Upper lobe of left lung (tissue), 6 donors: ENCODE measurements at regions not wholly inside any gene's neighbourhood (a gene's known extent, or its start where the extent isn't known, plus 50 kb on each side); places are given as distances from the start of the nearest gene placed in this dataset.

ENCODE experiments used
- ATAC-seq, 2 donors: fragments of 200-7000 bp; cut with Tn5 transposase; one replicate each; pipeline ENCODE4 v1.9.1; 2022; ENCODE audit warnings: mild to moderate bottlenecking in 2 of 2, moderate library complexity in 2 of 2; ENCODE audit not compliant: low FRiP score in 2 of 2
- DNase-seq, 2 donors: peaks; one replicate each; pipeline ENCODE4 v3.0.0-alpha.2; 2019 to 2020
- H3K27ac ChIP-seq, 4 donors: fragments of 200-600 bp; sonication (generic); one replicate each; pipeline ENCODE4 v1.5.1; 2016 to 2019
- H3K27me3 ChIP-seq, 4 donors: fragments of 200-600 bp; sonication (generic); one replicate each; pipeline ENCODE4 v1.5.1; 2017 to 2019
- H3K36me3 ChIP-seq, 4 donors: fragments of 200-600 bp; sonication (generic); one replicate each; pipeline ENCODE4 v1.5.1; 2016 to 2019
- H3K4me1 ChIP-seq, 4 donors: fragments of 200-600 bp; sonication (generic); one replicate each; pipeline ENCODE4 v1.5.1; 2018 to 2019
- H3K4me3 ChIP-seq, 4 donors: fragments of 200-600 bp; sonication (generic); one replicate each; pipeline ENCODE4 v1.5.1; 2017 to 2019; ENCODE audit warnings: mild to moderate bottlenecking in 2 of 4, moderate library complexity in 1 of 4
- H3K9me3 ChIP-seq, 4 donors: fragments of 200-600 bp; sonication (generic); one replicate each; pipeline ENCODE4 v1.5.1; 2018 to 2019
- CTCF ChIP-seq, 6 experiments: fragments of 450-650 bp in 4 of 6; fragments of 200-600 bp in 2 of 6; sonication (generic) in 2 of 6; IDR thresholded peaks; one replicate each; pipeline ENCODE4 v1.5.1; 2016 to 2019; ENCODE audit warnings: antibody characterized with exemption in 6 of 6
- EP300 ChIP-seq, 4 donors: sonication (generic); formaldehyde crosslinking; IDR thresholded peaks; one replicate each; pipeline ENCODE4 v1.5.1; 2017; ENCODE audit warnings: antibody characterized with exemption in 4 of 4, control low read depth in 2 of 4
- POLR2A ChIP-seq, 4 donors: fragments of 450-650 bp; IDR thresholded peaks; one replicate each; pipeline ENCODE4 v1.5.1; 2016 to 2017; ENCODE audit warnings: antibody characterized with exemption in 4 of 4, mild to moderate bottlenecking in 2 of 4
- POLR2AphosphoS5 ChIP-seq, 2 donors: sonication (generic); formaldehyde crosslinking; IDR thresholded peaks; one replicate each; pipeline ENCODE4 v1.5.1; 2017; ENCODE audit warnings: antibody characterized with exemption in 2 of 2
- WGBS, 2 donors: methylation state at CpG; one replicate each; pipeline ENCODE4 v1.1.5; 2017 to 2018; 5-methylcytosine and 5-hydroxymethylcytosine counted together
- donor health status: DM: no; HTN: no; CAD: no; lungs with moderate emphysema.
- donor health status: DM: no; HTN: yes; CAD: no; lungs with severe emphysema.

- Histone ChIP-seq H3K4me3 (no peak overlapping the region), H3K36me3 (no peaks in the 10 kb centered on the region), H3K27me3 (no peaks in the 10 kb centered on the region), H3K9me3 (peaks cover 0 to 2% (median 0%) of the 10 kb centered on the region in 4 donors), H3K4me1 (no peaks in the 10 kb centered on the region), H3K27ac (no peak overlapping the region)
- ATAC-seq, result no peak
- WGBS, 2 donors, result 88 to 90% methylated on average over 1 of the region's 1 CpG
- TF ChIP-seq POLR2AphosphoS5 (IDR thresholded peaks at IDR 0.05), result no peak
- no peak for TF ChIP-seq EP300 (IDR thresholded peaks at IDR 0.05)
- TF ChIP-seq POLR2A (IDR thresholded peaks at IDR 0.05), result no peak
- TF ChIP-seq CTCF (IDR thresholded peaks at IDR 0.05), result no peak
- DNase-seq, result no peak
Measured at GRCh38 chr1:208520438-208521099, 276.4 kb upstream of the PLXNA2 start.

GRCh38 chr1:208521534-208521933 is 277.4 kb upstream of the PLXNA2 start:
- ATAC-seq (no peak), DNase-seq (no peak)
- no peaks in the 10 kb centered on the region for H3K36me3 ChIP-seq
- H3K9me3 ChIP-seq, result peaks cover 0 to 2% (median 0%) of the 10 kb centered on the region in 4 donors
- H3K4me3 ChIP-seq, result no peak overlapping the region
- H3K27me3 ChIP-seq, result no peaks in the 10 kb centered on the region
- no peaks in the 10 kb centered on the region for H3K4me1 ChIP-seq
- 34 to 45% methylated on average over 3 of the region's 3 CpGs for WGBS, 2 donors
- no peak for TF ChIP-seq EP300 (IDR thresholded peaks at IDR 0.05)
- no peak for TF ChIP-seq POLR2AphosphoS5 (IDR thresholded peaks at IDR 0.05)
- no peak overlapping the region for H3K27ac ChIP-seq

- ATAC-seq (no peak), DNase-seq (no peak)
- Histone ChIP-seq H3K9me3 (no peaks in the 10 kb centered on the region), H3K36me3 (no peaks in the 10 kb centered on the region), H3K27ac (no peak overlapping the region), H3K27me3 (no peaks in the 10 kb centered on the region), H3K4me3 (no peak overlapping the region), H3K4me1 (no peaks in the 10 kb centered on the region)
- TF ChIP-seq POLR2AphosphoS5 (IDR thresholded peaks at IDR 0.05), result no peak
- WGBS, 2 donors, result 89 to 90% methylated on average over 5 of the region's 5 CpGs
Measured at GRCh38 chr1:208523007-208523406, 278.8 kb upstream of the PLXNA2 start.

GRCh38 chr1:208524376-208524775 is 280.2 kb upstream of the PLXNA2 start:
- no peaks in the 10 kb centered on the region for H3K27me3 ChIP-seq
- ATAC-seq, result no peak
- H3K4me1 ChIP-seq, result no peaks in the 10 kb centered on the region
- WGBS, 2 donors, result 82 to 88% methylated on average over 4 of the region's 4 CpGs
- TF ChIP-seq POLR2AphosphoS5 (IDR thresholded peaks at IDR 0.05) (no peak), POLR2A (IDR thresholded peaks at IDR 0.05) (no peak), CTCF (IDR thresholded peaks at IDR 0.05) (no peak), EP300 (IDR thresholded peaks at IDR 0.05) (no peak)
- no peak overlapping the region for H3K27ac ChIP-seq
- no peak overlapping the region for H3K4me3 ChIP-seq
- no peak for DNase-seq
- H3K36me3 ChIP-seq, result no peaks in the 10 kb centered on the region
- H3K9me3 ChIP-seq, result no peaks in the 10 kb centered on the region

- ATAC-seq (no peak), DNase-seq (no peak)
- Histone ChIP-seq H3K9me3 (no peaks in the 10 kb centered on the region), H3K27ac (no peak overlapping the region), H3K27me3 (no peaks in the 10 kb centered on the region), H3K4me1 (no peaks in the 10 kb centered on the region), H3K36me3 (no peaks in the 10 kb centered on the region), H3K4me3 (no peak overlapping the region)
- WGBS, 2 donors, result 68 to 77% methylated on average over 5 of the region's 5 CpGs
- TF ChIP-seq POLR2AphosphoS5 (IDR thresholded peaks at IDR 0.05), result no peak
Measured at GRCh38 chr1:208524925-208525324, 280.7 kb upstream of the PLXNA2 start.

GRCh38 chr1:208525417-208525816 is 281.2 kb upstream of the PLXNA2 start:
- TF ChIP-seq EP300 (IDR thresholded peaks at IDR 0.05) (no peak), CTCF (IDR thresholded peaks at IDR 0.05) (no peak), POLR2AphosphoS5 (IDR thresholded peaks at IDR 0.05) (no peak), POLR2A (IDR thresholded peaks at IDR 0.05) (no peak)
- Histone ChIP-seq H3K36me3 (no peaks in the 10 kb centered on the region), H3K4me1 (no peaks in the 10 kb centered on the region), H3K27ac (no peak overlapping the region), H3K9me3 (no peaks in the 10 kb centered on the region), H3K27me3 (no peaks in the 10 kb centered on the region), H3K4me3 (no peak overlapping the region)
- DNase-seq (no peak), ATAC-seq (no peak)
- 50 to 51% methylated on average over 3 of the region's 3 CpGs for WGBS, 2 donors
